Suprapubic skin (tissue), 3 donors: ENCODE measurements at regions not wholly inside any gene's neighbourhood (a gene's known extent, or its start where the extent isn't known, plus 50 kb on each side); places are given as distances from the start of the nearest gene placed in this dataset.

ENCODE experiments used
- POLR2A ChIP-seq, 2 donors: fragments of 450-650 bp; IDR thresholded peaks; one replicate each; pipeline ENCODE4 v1.6.1; 2017; ENCODE audit warnings: antibody characterized with exemption in 2 of 2, mild to moderate bottlenecking in 2 of 2, moderate library complexity in 2 of 2
- TF ChIP-seq, protein P1 (sequence below), 2 donors: fragments of 200-600 bp in 1 of 2; fragments of 450-650 bp in 1 of 2; sonication (generic) in 1 of 2; IDR thresholded peaks; one replicate each; pipeline ENCODE4 v1.5.1; 2016 to 2019; ENCODE audit warnings: antibody characterized with exemption in 2 of 2, mild to moderate bottlenecking in 1 of 2, moderate library complexity in 1 of 2

DNA sequence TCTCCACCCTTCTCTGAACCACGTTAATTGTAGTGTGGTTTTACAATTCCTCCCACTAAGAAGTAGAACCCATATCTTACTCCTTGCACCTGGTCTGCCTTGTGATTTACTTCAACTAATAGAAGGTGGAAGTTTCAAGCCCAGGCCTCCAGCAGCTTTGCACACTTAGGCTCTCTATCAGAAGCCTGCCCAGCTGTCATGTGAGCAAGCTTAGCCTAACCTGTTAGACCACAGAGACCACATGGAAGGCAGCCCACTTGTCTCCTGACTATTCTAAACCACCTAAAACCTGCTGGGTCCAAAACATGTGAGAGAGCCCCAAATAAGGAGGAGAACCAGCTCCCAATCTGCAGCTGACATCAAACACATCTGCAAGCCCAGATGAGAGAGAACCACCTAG, 127.6 kb upstream of the BTBD3 start:
- TF ChIP-seq, protein P1, sequence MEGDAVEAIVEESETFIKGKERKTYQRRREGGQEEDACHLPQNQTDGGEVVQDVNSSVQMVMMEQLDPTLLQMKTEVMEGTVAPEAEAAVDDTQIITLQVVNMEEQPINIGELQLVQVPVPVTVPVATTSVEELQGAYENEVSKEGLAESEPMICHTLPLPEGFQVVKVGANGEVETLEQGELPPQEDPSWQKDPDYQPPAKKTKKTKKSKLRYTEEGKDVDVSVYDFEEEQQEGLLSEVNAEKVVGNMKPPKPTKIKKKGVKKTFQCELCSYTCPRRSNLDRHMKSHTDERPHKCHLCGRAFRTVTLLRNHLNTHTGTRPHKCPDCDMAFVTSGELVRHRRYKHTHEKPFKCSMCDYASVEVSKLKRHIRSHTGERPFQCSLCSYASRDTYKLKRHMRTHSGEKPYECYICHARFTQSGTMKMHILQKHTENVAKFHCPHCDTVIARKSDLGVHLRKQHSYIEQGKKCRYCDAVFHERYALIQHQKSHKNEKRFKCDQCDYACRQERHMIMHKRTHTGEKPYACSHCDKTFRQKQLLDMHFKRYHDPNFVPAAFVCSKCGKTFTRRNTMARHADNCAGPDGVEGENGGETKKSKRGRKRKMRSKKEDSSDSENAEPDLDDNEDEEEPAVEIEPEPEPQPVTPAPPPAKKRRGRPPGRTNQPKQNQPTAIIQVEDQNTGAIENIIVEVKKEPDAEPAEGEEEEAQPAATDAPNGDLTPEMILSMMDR (IDR thresholded peaks at IDR 0.05), result no peak
- no peak for TF ChIP-seq POLR2A (IDR thresholded peaks at IDR 0.05)
